ENCODE measurements at regions not wholly inside any gene's neighbourhood (a gene's known extent, or its start where the extent isn't known, plus 50 kb on each side); places are given as distances from the start of the nearest gene placed in this dataset.

GRCh38 chr2:128384446-128384845 lies 65.8 kb upstream of the HS6ST1 start:
- H3K9me3 ChIP-seq (ENCODE audit: control insufficient read depth, insufficient read depth, low read length), result no peaks in the 10 kb centered on the region
- H3K4me1 ChIP-seq (ENCODE audit: control insufficient read depth, insufficient read depth, low read length), result peaks cover 6% of the 10 kb centered on the region
- H3K27ac ChIP-seq (ENCODE audit: low read depth, low read length), result no peak overlapping the region
- no peak overlapping the region for H3K4me3 ChIP-seq (ENCODE audit: low read depth, low read length)
- H3K36me3 ChIP-seq (ENCODE audit: control insufficient read depth, insufficient read depth, low read length), result no peaks in the 10 kb centered on the region
- no peaks in the 10 kb centered on the region for H3K27me3 ChIP-seq (ENCODE audit: control insufficient read depth, insufficient read depth, low read length)
- no peak overlapping the region for H3K9ac ChIP-seq (ENCODE audit: low read depth, low read length)

- H3K36me3 ChIP-seq (ENCODE audit: control insufficient read depth, insufficient read depth, low read length), result no peaks in the 10 kb centered on the region
- no peak overlapping the region for H3K4me3 ChIP-seq (ENCODE audit: low read depth, low read length)
- H3K9ac ChIP-seq (ENCODE audit: low read depth, low read length), result no peak overlapping the region
- H3K9me3 ChIP-seq (ENCODE audit: control insufficient read depth, insufficient read depth, low read length), result no peaks in the 10 kb centered on the region
- H3K27me3 ChIP-seq (ENCODE audit: control insufficient read depth, insufficient read depth, low read length), result no peaks in the 10 kb centered on the region
- no peak overlapping the region for H3K27ac ChIP-seq (ENCODE audit: low read depth, low read length)
- peaks cover 10% of the 10 kb centered on the region for H3K4me1 ChIP-seq (ENCODE audit: control insufficient read depth, insufficient read depth, low read length)
Measured at GRCh38 chr2:128384956-128385355, 66.3 kb upstream of the HS6ST1 start.

- H3K9ac ChIP-seq (ENCODE audit: low read depth, low read length), result no peak overlapping the region
- H3K27me3 ChIP-seq (ENCODE audit: control insufficient read depth, insufficient read depth, low read length), result no peaks in the 10 kb centered on the region
- H3K4me3 ChIP-seq (ENCODE audit: low read depth, low read length), result no peak overlapping the region
- no peaks in the 10 kb centered on the region for H3K9me3 ChIP-seq (ENCODE audit: control insufficient read depth, insufficient read depth, low read length)
- no peak overlapping the region for H3K27ac ChIP-seq (ENCODE audit: low read depth, low read length)
- H3K4me1 ChIP-seq (ENCODE audit: control insufficient read depth, insufficient read depth, low read length), result peaks cover 10% of the 10 kb centered on the region
- H3K36me3 ChIP-seq (ENCODE audit: control insufficient read depth, insufficient read depth, low read length), result no peaks in the 10 kb centered on the region
Measured at GRCh38 chr2:128385365-128385764, 66.7 kb upstream of the HS6ST1 start.

DNA sequence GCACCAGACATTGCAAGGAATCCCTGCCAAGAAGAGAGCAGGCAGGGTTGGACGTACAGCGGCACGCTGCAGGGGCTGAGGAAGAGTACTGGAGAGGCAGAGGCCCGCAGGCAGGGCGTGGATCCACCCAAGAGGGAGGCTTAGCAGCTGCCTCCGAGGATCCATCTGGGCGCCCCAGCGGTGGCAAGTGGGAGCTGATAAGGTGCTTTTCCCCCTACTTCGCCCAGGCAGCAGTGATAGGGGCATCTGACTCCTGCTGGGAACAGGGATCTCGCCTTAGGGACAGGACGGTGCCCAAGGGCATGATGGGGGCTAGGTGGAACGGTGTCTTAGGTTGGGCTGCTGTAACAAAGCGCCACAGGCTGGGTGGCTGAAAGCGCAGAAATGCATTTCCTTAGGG lies 67.4 kb upstream of the HS6ST1 start:
- no peak overlapping the region for H3K9ac ChIP-seq (ENCODE audit: low read depth, low read length)
- H3K27me3 ChIP-seq (ENCODE audit: control insufficient read depth, insufficient read depth, low read length), result no peaks in the 10 kb centered on the region
- H3K4me3 ChIP-seq (ENCODE audit: low read depth, low read length), result no peak overlapping the region
- no peaks in the 10 kb centered on the region for H3K36me3 ChIP-seq (ENCODE audit: control insufficient read depth, insufficient read depth, low read length)
- no peak overlapping the region for H3K27ac ChIP-seq (ENCODE audit: low read depth, low read length)
- H3K9me3 ChIP-seq (ENCODE audit: control insufficient read depth, insufficient read depth, low read length), result no peaks in the 10 kb centered on the region
- peaks cover 10% of the 10 kb centered on the region for H3K4me1 ChIP-seq (ENCODE audit: control insufficient read depth, insufficient read depth, low read length)

- H3K4me3 ChIP-seq (ENCODE audit: low read depth, low read length), result no peak overlapping the region
- no peaks in the 10 kb centered on the region for H3K27me3 ChIP-seq (ENCODE audit: control insufficient read depth, insufficient read depth, low read length)
- peaks cover 10% of the 10 kb centered on the region for H3K4me1 ChIP-seq (ENCODE audit: control insufficient read depth, insufficient read depth, low read length)
- no peaks in the 10 kb centered on the region for H3K9me3 ChIP-seq (ENCODE audit: control insufficient read depth, insufficient read depth, low read length)
- no peak overlapping the region for H3K9ac ChIP-seq (ENCODE audit: low read depth, low read length)
- no peaks in the 10 kb centered on the region for H3K36me3 ChIP-seq (ENCODE audit: control insufficient read depth, insufficient read depth, low read length)
- H3K27ac ChIP-seq (ENCODE audit: low read depth, low read length), result no peak overlapping the region
Measured at GRCh38 chr2:128388499-128388941, 69.9 kb upstream of the HS6ST1 start.

DNA sequence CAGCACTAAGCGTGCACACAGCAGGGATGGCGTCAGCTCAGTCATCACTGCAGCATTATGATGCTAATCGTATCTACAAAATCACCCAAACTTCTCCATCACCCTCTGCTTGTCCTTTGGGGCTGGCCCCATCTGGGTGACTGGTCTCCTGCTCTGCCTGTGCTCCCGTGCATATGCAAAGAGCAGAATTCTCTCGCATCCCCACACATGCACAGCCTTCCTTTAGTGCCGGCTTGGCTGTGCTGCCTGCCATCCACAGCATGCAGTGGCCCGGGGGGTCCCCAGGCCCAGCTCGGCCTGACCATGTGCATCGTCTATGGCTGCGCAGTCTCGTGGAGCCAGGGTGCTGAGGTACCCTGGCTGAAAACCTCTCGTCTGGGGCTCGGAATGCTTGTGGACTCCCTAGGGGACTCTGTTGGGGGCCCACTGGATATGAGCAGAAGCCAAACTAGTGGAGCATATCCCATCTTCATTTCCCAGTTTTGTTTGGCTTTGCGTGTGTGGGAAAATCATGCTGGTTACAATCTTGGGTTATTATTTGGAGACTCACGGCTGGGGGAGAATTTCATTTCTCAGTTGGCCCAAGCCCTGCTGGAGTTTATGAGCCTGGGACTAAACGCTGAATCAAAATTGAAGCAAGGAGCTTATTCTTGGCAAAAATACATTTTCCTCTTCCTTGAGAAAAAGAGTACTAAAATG lies 70.9 kb upstream of the HS6ST1 start:
- no peaks in the 10 kb centered on the region for H3K27me3 ChIP-seq (ENCODE audit: control insufficient read depth, insufficient read depth, low read length)
- no peaks in the 10 kb centered on the region for H3K36me3 ChIP-seq (ENCODE audit: control insufficient read depth, insufficient read depth, low read length)
- H3K9me3 ChIP-seq (ENCODE audit: control insufficient read depth, insufficient read depth, low read length), result no peaks in the 10 kb centered on the region
- peaks cover 10% of the 10 kb centered on the region for H3K4me1 ChIP-seq (ENCODE audit: control insufficient read depth, insufficient read depth, low read length)
- no peak overlapping the region for H3K9ac ChIP-seq (ENCODE audit: low read depth, low read length)
- no peak overlapping the region for H3K27ac ChIP-seq (ENCODE audit: low read depth, low read length)
- H3K4me3 ChIP-seq (ENCODE audit: low read depth, low read length), result no peak overlapping the region

DNA sequence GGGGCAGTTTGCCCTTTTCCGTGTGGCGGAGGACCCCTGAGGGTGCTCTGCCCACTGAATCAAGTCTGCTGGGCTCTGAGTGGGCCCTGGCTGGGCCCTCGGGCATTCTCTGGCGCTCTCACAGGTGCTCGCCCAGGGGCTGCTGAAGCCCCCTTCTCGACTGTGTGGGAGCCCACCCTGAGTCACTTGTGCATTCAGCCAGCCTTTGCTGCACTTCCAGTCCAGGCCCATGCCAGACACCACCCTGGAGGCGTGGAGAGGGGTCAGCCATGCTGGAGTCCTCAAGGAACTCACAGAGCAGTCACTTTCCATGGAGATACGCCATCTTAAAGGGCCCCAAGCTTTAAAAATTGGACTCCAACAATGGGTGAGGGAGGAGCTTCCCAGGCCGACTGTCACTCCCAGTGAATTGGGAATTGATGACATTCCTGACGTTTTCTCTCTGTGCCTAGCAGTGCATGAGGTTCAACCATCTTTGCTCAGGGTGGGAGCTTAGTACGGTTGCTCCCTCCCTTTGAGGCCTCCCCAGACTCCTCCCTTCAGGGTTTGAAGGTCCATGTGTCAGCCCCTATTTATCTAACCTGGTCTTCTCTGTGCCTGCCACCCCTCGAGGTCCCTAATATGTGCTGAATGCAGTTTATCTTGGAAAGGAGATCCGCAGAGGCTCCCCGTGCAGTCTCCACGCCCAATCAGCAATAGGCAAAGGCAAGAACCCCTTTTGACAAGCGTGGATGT lies 71.8 kb upstream of the HS6ST1 start:
- H3K27me3 ChIP-seq (ENCODE audit: control insufficient read depth, insufficient read depth, low read length), result no peaks in the 10 kb centered on the region
- peaks cover 10% of the 10 kb centered on the region for H3K4me1 ChIP-seq (ENCODE audit: control insufficient read depth, insufficient read depth, low read length)
- H3K9me3 ChIP-seq (ENCODE audit: control insufficient read depth, insufficient read depth, low read length), result no peaks in the 10 kb centered on the region

DNA sequence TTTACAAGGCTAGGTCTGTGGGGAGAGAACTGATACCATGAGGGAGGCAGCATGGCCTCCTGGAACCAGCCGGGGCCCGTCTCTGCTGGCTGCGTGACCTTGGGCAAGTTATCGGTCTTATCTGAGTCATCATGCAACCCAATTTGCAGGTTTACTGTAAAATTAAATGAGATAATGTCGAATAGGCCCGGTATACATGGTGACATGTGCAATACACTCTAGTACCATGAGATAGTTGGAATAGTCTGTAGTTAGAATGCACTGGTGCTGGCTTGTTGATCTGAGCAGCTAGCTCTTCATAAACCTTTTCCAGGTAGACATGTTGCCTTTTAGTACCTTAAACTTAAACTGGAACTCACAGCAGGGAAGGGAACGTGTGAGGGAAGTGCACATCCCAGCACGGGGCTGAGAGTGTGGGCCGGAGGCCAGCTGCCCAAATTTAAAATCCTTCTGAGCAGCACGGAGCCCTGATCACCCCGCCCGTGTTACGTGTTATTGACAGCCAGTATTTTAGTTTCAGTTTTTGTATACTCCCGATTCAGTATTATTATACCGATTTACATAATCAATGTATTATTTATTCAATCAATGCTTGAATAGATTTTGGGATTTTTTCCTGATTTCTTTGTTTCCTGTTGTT lies 72.4 kb upstream of the HS6ST1 start:
- Histone ChIP-seq H3K9me3 (ENCODE audit: control insufficient read depth, insufficient read depth, low read length) (no peaks in the 10 kb centered on the region), H3K4me3 (ENCODE audit: low read depth, low read length) (no peak overlapping the region), H3K9ac (ENCODE audit: low read depth, low read length) (no peak overlapping the region)

More for the DNA sequence above, 71.8 kb upstream of the HS6ST1 start:
- no peak overlapping the region for H3K9ac ChIP-seq (ENCODE audit: low read depth, low read length)
- H3K4me3 ChIP-seq (ENCODE audit: low read depth, low read length), result no peak overlapping the region
- no peak overlapping the region for H3K27ac ChIP-seq (ENCODE audit: low read depth, low read length)
- H3K36me3 ChIP-seq (ENCODE audit: control insufficient read depth, insufficient read depth, low read length), result no peaks in the 10 kb centered on the region

DNA sequence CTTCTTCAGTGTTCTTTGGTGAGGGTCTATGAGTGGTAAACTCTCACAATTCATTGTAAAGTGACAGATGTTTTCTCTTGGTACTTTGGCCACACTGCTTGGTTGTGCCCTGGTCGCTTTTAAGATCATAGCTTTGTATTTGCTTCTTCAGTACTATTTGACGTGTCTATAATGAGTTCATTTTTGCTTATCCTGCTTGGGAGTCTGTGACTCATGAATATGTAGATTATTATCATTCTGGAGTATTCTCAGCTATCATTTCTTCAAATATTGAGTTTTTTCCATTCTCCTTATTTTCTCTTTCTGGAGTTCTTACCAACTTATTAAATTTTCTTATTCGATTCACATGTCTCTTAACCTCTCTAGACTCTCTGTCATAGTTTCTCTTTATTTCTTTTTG lies 73.0 kb upstream of the HS6ST1 start:
- Histone ChIP-seq H3K9ac (ENCODE audit: low read depth, low read length) (no peak overlapping the region), H3K9me3 (ENCODE audit: control insufficient read depth, insufficient read depth, low read length) (no peaks in the 10 kb centered on the region), H3K27me3 (ENCODE audit: control insufficient read depth, insufficient read depth, low read length) (no peaks in the 10 kb centered on the region), H3K4me3 (ENCODE audit: low read depth, low read length) (no peak overlapping the region), H3K27ac (ENCODE audit: low read depth, low read length) (no peak overlapping the region), H3K4me1 (ENCODE audit: control insufficient read depth, insufficient read depth, low read length) (peaks cover 19% of the 10 kb centered on the region), H3K36me3 (ENCODE audit: control insufficient read depth, insufficient read depth, low read length) (no peaks in the 10 kb centered on the region)

More for the DNA sequence above, 72.4 kb upstream of the HS6ST1 start:
- no peak overlapping the region for H3K27ac ChIP-seq (ENCODE audit: low read depth, low read length)
- no peaks in the 10 kb centered on the region for H3K36me3 ChIP-seq (ENCODE audit: control insufficient read depth, insufficient read depth, low read length)
- H3K4me1 ChIP-seq (ENCODE audit: control insufficient read depth, insufficient read depth, low read length), result peaks cover 16% of the 10 kb centered on the region
- H3K27me3 ChIP-seq (ENCODE audit: control insufficient read depth, insufficient read depth, low read length), result no peaks in the 10 kb centered on the region

DNA sequence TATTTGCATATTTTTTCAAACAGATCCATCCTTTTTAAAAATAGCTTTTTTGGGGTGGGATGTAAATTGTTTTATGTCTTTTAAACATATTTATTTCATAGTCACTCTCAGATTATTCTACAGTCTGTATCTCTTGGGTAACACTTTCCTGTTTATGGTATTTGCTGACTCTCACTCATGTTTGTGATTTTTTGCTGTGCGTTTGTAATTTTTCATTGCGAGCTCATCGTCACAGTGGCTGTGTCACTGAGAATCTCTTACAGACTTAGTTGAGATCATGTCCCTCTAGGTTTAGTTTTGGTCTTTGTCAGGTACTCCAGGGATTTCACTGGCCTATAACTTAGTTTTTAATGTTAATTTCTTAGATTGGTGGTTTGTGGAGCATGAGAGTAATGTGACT lies 73.5 kb upstream of the HS6ST1 start:
- Histone ChIP-seq H3K36me3 (ENCODE audit: control insufficient read depth, insufficient read depth, low read length) (no peaks in the 10 kb centered on the region), H3K4me3 (ENCODE audit: low read depth, low read length) (no peak overlapping the region), H3K9ac (ENCODE audit: low read depth, low read length) (no peak overlapping the region), H3K27ac (ENCODE audit: low read depth, low read length) (no peak overlapping the region), H3K27me3 (ENCODE audit: control insufficient read depth, insufficient read depth, low read length) (no peaks in the 10 kb centered on the region), H3K4me1 (ENCODE audit: control insufficient read depth, insufficient read depth, low read length) (peaks cover 19% of the 10 kb centered on the region), H3K9me3 (ENCODE audit: control insufficient read depth, insufficient read depth, low read length) (no peaks in the 10 kb centered on the region)
